Thoracic aorta (tissue), 2 donors: ENCODE measurements at regions not wholly inside any gene's neighbourhood (a gene's known extent, or its start where the extent isn't known, plus 50 kb on each side); places are given as distances from the start of the nearest gene placed in this dataset.

Source experiments
- ATAC-seq: fragments of 150-250 bp; one replicate; pipeline ENCODE4 v1.8.0; 2017; ENCODE audit warnings: low read depth; ENCODE audit not compliant: insufficient number of reproducible peaks, low FRiP score
- DNase-seq: peaks from one replicate; pipeline ENCODE4 v3.0.0-alpha.2; 2020; ENCODE audit warnings: low spot score
- H3K27ac ChIP-seq, 2 donors: fragments of 200-600 bp; sonication (generic); 1 replicate in 1 of 2; 2 replicates in 1 of 2; pipeline ENCODE4 v1.5.1; 2016; ENCODE audit warnings: mild to moderate bottlenecking in 2 of 2, moderate library complexity in 2 of 2
- H3K27me3 ChIP-seq: fragments of 200-600 bp; sonication (generic); replicated peaks from 2 replicates; pipeline ENCODE4 v1.6.0; 2016; ENCODE audit warnings: mild to moderate bottlenecking; ENCODE audit not compliant: insufficient read depth
- H3K36me3 ChIP-seq: fragments of 200-600 bp; sonication (generic); one replicate; pipeline ENCODE4 v1.5.1; 2016
- H3K4me1 ChIP-seq, 2 donors: fragments of 200-600 bp; sonication (generic); 1 replicate in 1 of 2; 2 replicates in 1 of 2; pipeline versions ENCODE4 v1.5.1 to v1.6.0; 2016; ENCODE audit warnings: low read depth in 2 of 2, mild to moderate bottlenecking in 1 of 2; ENCODE audit not compliant: control insufficient read depth in 1 of 2
- H3K4me3 ChIP-seq: fragments of 200-600 bp; sonication (generic); 2 replicates; pipeline ENCODE4 v1.5.1; 2016; ENCODE audit warnings: mild to moderate bottlenecking
- H3K9me3 ChIP-seq: fragments of 200-600 bp; sonication (generic); 2 replicates; pipeline ENCODE4 v1.5.1; 2016
- CTCF ChIP-seq: fragments of 200-600 bp; sonication (generic); IDR thresholded peaks from one replicate; pipeline ENCODE4 v1.5.1; 2019; ENCODE audit warnings: antibody characterized with exemption

- H3K9me3 ChIP-seq, result peaks cover 10% of the 10 kb centered on the region
- no peak overlapping the region for H3K4me3 ChIP-seq
- no peaks in the 10 kb centered on the region for H3K27me3 ChIP-seq
- no peaks in the 10 kb centered on the region for H3K36me3 ChIP-seq
- no peaks in the 10 kb centered on the region for H3K4me1 ChIP-seq
- TF ChIP-seq CTCF, result no peak
- no peak for ATAC-seq
- no peak for DNase-seq
- no peak overlapping the region for H3K27ac ChIP-seq
Observed at GRCh38 chr6:28748192-28748591, 175.6 kb downstream of the TRIM27 start.

- no peaks in the 10 kb centered on the region for H3K36me3 ChIP-seq
- no peaks in the 10 kb centered on the region for H3K4me1 ChIP-seq
- DNase-seq, result no peak
- no peak for ATAC-seq
- peaks cover 10% of the 10 kb centered on the region for H3K9me3 ChIP-seq
- H3K27me3 ChIP-seq, result no peaks in the 10 kb centered on the region
- no peak overlapping the region for H3K4me3 ChIP-seq
- TF ChIP-seq CTCF, result no peak
- H3K27ac ChIP-seq, result no peak overlapping the region
Observed at GRCh38 chr6:28750926-28751458, 172.8 kb downstream of the TRIM27 start.

DNA sequence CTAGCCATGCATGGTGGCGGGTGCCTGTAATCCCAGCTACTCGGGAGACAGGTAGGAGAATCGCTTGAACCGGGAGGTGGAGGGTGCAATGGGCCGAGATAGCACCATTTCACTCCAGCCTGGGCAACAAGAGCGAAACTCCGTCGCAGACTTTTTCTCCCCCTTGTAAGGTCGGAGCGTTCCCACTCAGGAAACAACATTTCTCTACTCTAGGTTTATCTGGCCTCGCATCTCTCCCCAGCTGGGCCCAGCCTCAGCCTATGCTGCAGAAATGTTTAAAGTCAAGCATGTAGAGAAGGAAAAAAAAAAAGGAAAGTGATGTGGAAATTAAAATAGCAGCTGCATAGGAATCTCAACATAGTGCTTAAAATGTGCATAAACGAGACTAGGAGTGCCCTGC, 172.3 kb downstream of the TRIM27 start:
- Histone ChIP-seq H3K4me3 (no peak overlapping the region), H3K9me3 (peaks cover 10% of the 10 kb centered on the region), H3K27me3 (no peaks in the 10 kb centered on the region), H3K36me3 (no peaks in the 10 kb centered on the region), H3K27ac (no peak overlapping the region), H3K4me1 (no peaks in the 10 kb centered on the region)
- no peak for DNase-seq
- no peak for TF ChIP-seq CTCF
- ATAC-seq, result no peak

GRCh38 chr6:28751963-28752350, 171.8 kb downstream of the TRIM27 start:
- DNase-seq, result no peak
- ATAC-seq, result no peak
- peaks cover 10% of the 10 kb centered on the region for H3K9me3 ChIP-seq
- no peaks in the 10 kb centered on the region for H3K36me3 ChIP-seq
- H3K27me3 ChIP-seq, result no peaks in the 10 kb centered on the region
- H3K4me3 ChIP-seq, result no peak overlapping the region
- no peak for TF ChIP-seq CTCF
- no peak overlapping the region for H3K27ac ChIP-seq
- no peaks in the 10 kb centered on the region for H3K4me1 ChIP-seq

- Histone ChIP-seq H3K36me3 (no peaks in the 10 kb centered on the region), H3K27me3 (no peaks in the 10 kb centered on the region), H3K4me1 (no peaks in the 10 kb centered on the region), H3K4me3 (no peak overlapping the region), H3K9me3 (no peaks in the 10 kb centered on the region), H3K27ac (no peak overlapping the region)
- no peak for TF ChIP-seq CTCF
- ATAC-seq (no peak), DNase-seq (no peak)
Observed at GRCh38 chr6:28757429-28758045, 166.2 kb downstream of the TRIM27 start.
